Fibroblast of lung (primary cell): ENCODE measurements at regions not wholly inside any gene's neighbourhood (a gene's known extent, or its start where the extent isn't known, plus 50 kb on each side); places are given as distances from the start of the nearest gene placed in this dataset.

ENCODE experiments used
- EZH2 ChIP-seq: IDR thresholded peaks from 2 replicates; pipeline ENCODE4 v1.5.1; 2012; ENCODE audit warnings: low read length, control low read depth, mild to moderate bottlenecking; ENCODE audit errors: missing control alignments
- TF ChIP-seq, protein P1 (sequence below), 2 donors: IDR thresholded peaks in 1 of 2; conservative IDR thresholded peaks in 1 of 2; 1 replicate in 1 of 2; 2 replicates in 1 of 2; pipeline ENCODE4 v1.5.1; 2011 to 2012; ENCODE audit warnings: low read length in 2 of 2, control low read depth in 1 of 2, inconsistent platforms in 1 of 2, low read depth in 1 of 2, mild to moderate bottlenecking in 1 of 2

DNA sequence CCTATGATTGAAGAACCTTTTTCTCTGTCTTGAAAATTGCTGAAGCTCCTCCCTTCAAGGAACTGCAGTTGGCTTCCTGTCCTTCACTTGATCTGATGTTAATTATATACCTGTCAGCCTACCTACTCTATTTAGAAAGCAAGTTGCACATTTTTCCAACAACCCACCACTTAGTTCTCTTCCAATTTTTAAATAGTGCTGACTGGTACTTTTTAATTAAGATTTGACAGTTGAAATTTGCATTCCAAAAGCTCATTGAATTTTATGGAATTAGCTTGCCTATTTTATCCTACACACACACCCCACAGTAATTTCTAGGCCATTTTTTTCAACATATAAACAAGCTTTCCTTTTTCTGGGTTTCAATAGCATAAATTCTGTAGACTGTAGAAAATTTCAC lies 820.3 kb upstream of the FAT3 start:
- TF ChIP-seq, protein P1, sequence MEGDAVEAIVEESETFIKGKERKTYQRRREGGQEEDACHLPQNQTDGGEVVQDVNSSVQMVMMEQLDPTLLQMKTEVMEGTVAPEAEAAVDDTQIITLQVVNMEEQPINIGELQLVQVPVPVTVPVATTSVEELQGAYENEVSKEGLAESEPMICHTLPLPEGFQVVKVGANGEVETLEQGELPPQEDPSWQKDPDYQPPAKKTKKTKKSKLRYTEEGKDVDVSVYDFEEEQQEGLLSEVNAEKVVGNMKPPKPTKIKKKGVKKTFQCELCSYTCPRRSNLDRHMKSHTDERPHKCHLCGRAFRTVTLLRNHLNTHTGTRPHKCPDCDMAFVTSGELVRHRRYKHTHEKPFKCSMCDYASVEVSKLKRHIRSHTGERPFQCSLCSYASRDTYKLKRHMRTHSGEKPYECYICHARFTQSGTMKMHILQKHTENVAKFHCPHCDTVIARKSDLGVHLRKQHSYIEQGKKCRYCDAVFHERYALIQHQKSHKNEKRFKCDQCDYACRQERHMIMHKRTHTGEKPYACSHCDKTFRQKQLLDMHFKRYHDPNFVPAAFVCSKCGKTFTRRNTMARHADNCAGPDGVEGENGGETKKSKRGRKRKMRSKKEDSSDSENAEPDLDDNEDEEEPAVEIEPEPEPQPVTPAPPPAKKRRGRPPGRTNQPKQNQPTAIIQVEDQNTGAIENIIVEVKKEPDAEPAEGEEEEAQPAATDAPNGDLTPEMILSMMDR (conservative IDR thresholded peaks at IDR 0.05 in 1 of 2, IDR thresholded peaks at IDR 0.05 in 1 of 2; ENCODE audit: low read depth in 1 of 2, low read length in 2 of 2) = no peak
- no peak for TF ChIP-seq EZH2
